ENCODE measurements at regions not wholly inside any gene's neighbourhood (a gene's known extent, or its start where the extent isn't known, plus 50 kb on each side); places are given as distances from the start of the nearest gene placed in this dataset.

DNA sequence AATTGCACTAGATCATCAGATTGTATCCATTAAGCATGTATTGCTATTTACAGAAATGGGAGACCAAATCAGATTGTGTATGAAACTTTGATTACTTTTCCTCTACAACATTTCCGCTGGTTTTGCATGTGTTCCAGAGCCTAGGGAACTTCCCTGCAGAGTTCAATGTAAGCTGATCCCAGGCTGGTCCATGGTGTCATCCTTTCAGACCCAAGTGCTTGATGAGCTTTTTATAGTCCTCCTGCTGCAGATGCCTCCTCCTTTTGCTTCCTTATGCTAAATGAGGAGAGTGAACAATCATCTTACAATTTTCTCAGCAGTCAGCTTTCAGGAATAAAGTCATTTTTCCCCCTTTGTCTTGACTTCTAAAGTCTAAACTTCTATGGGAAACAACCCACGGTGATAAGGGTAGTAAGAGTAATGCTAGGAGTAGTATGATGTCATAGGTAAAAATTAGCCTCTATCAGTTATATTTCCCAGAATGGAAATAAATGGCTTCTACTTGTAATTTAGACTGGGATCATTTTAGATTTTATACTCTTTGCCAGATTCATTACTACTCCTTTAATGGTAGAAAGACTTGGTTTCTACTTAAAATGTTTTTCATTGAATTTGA is 55.1 kb upstream of the SLC4A4 start:
- no peak for TF ChIP-seq YY1 (IDR thresholded peaks at IDR 0.05; ENCODE audit: insufficient read depth, insufficient read length)
- no peak for TF ChIP-seq ZNF274 (IDR thresholded peaks at IDR 0.05; ENCODE audit: low read depth, low read length)
- no peak for TF ChIP-seq SUZ12 (IDR thresholded peaks at IDR 0.05; ENCODE audit: extremely low read depth, insufficient read depth, insufficient read length)

Data from NT2/D1 (cell line).